Trophoblast cell (in vitro differentiated cells and primary cell): ENCODE measurements at regions not wholly inside any gene's neighbourhood (a gene's known extent, or its start where the extent isn't known, plus 50 kb on each side); places are given as distances from the start of the nearest gene placed in this dataset.

Source experiments
- DNase-seq, 2 donors: peaks; one replicate each; pipeline ENCODE4 v3.0.0-alpha.2; 2016
- H2AFZ ChIP-seq: 2 replicates; pipeline ENCODE4 v1.6.1; 2013; ENCODE audit warnings: low read length, moderate library complexity, mild to moderate bottlenecking; ENCODE audit not compliant: insufficient read depth, poor library complexity
- H2AK5ac ChIP-seq: 2 replicates; pipeline ENCODE4 v1.6.1; 2013; ENCODE audit warnings: mild to moderate bottlenecking, low read length
- H2BK120ac ChIP-seq: 2 replicates; pipeline ENCODE4 v1.6.1; 2013; ENCODE audit warnings: low read length, mild to moderate bottlenecking, moderate library complexity; ENCODE audit not compliant: insufficient read depth, poor library complexity
- H2BK12ac ChIP-seq: 2 replicates; pipeline ENCODE4 v1.6.1; 2013; ENCODE audit warnings: mild to moderate bottlenecking, low read length, moderate library complexity
- H2BK5ac ChIP-seq: 2 replicates; pipeline ENCODE4 v1.6.1; 2013; ENCODE audit warnings: low read length, low read depth, moderate library complexity, mild to moderate bottlenecking; ENCODE audit not compliant: poor library complexity
- H3K14ac ChIP-seq: 2 replicates; pipeline ENCODE4 v1.6.1; 2013; ENCODE audit warnings: mild to moderate bottlenecking, low read length
- H3K18ac ChIP-seq: 2 replicates; pipeline ENCODE4 v1.6.1; 2013; ENCODE audit warnings: mild to moderate bottlenecking, low read length
- H3K23ac ChIP-seq: 2 replicates; pipeline ENCODE4 v1.6.1; 2013; ENCODE audit warnings: low read length
- H3K27ac ChIP-seq: 2 replicates; pipeline ENCODE4 v1.5.1; 2013; ENCODE audit warnings: low read depth, mild to moderate bottlenecking, inconsistent platforms, low read length, moderate library complexity
- H3K27me3 ChIP-seq: 2 replicates; pipeline ENCODE4 v1.6.1; 2013; ENCODE audit warnings: inconsistent platforms, mild to moderate bottlenecking, low read length, moderate library complexity; ENCODE audit not compliant: insufficient read depth
- H3K36me3 ChIP-seq, 2 experiments: 1 replicate in 1 of 2; 2 replicates in 1 of 2; pipeline ENCODE4 v1.6.1; 2013; ENCODE audit warnings: low read length in 2 of 2, mild to moderate bottlenecking in 2 of 2, moderate library complexity in 1 of 2; ENCODE audit not compliant: insufficient read depth in 2 of 2, control insufficient read depth in 1 of 2
- H3K4ac ChIP-seq: 2 replicates; pipeline ENCODE4 v1.6.1; 2013; ENCODE audit warnings: low read depth, mild to moderate bottlenecking, low read length, moderate library complexity
- H3K4me1 ChIP-seq, 2 experiments: 1 replicate in 1 of 2; 2 replicates in 1 of 2; pipeline ENCODE4 v1.6.1; 2013; ENCODE audit warnings: low read length in 2 of 2, mild to moderate bottlenecking in 2 of 2, moderate library complexity in 1 of 2; ENCODE audit not compliant: insufficient read depth in 2 of 2, control insufficient read depth in 1 of 2
- H3K4me2 ChIP-seq: 2 replicates; pipeline ENCODE4 v1.6.1; 2013; ENCODE audit warnings: inconsistent platforms, mild to moderate bottlenecking, low read length, moderate library complexity
- H3K4me3 ChIP-seq: 2 replicates; pipeline ENCODE4 v1.5.1; 2013; ENCODE audit warnings: mild to moderate bottlenecking, low read depth, low read length, inconsistent platforms
- H3K79me1 ChIP-seq: one replicate; pipeline ENCODE4 v1.6.1; 2013; ENCODE audit warnings: low read length
- H3K79me2 ChIP-seq: 2 replicates; pipeline ENCODE4 v1.6.1; 2013; ENCODE audit warnings: low read length, mild to moderate bottlenecking; ENCODE audit not compliant: control insufficient read depth, insufficient read depth, poor library complexity
- H3K9ac ChIP-seq: 2 replicates; pipeline ENCODE4 v1.6.1; 2013; ENCODE audit warnings: mild to moderate bottlenecking, low read length
- H3K9me3 ChIP-seq: 2 replicates; pipeline ENCODE4 v1.6.1; 2013; ENCODE audit warnings: low read depth, mild to moderate bottlenecking, control low read depth, inconsistent platforms, low read length; ENCODE audit not compliant: insufficient read depth
- H4K12ac ChIP-seq: 2 replicates; pipeline ENCODE4 v1.6.1; 2013; ENCODE audit warnings: low read depth, mild to moderate bottlenecking, low read length, moderate library complexity
- H4K8ac ChIP-seq: 2 replicates; pipeline ENCODE4 v1.6.1; 2013; ENCODE audit warnings: low read depth, mild to moderate bottlenecking, low read length, moderate library complexity
- H4K91ac ChIP-seq: one replicate; pipeline ENCODE4 v1.6.1; 2013; ENCODE audit warnings: low read depth, mild to moderate bottlenecking, low read length, moderate library complexity
- WGBS: extraction: QIAGEN DNeasy Blood & Tissue Kit; methylation state at CpG from one replicate; pipeline ENCODE4 v1.1.7; 2013; ENCODE audit warnings: missing lambda C conversion rate; ENCODE audit not compliant: insufficient read length, insufficient coverage; ENCODE audit errors: extremely low coverage; 5-methylcytosine and 5-hydroxymethylcytosine counted together

DNA sequence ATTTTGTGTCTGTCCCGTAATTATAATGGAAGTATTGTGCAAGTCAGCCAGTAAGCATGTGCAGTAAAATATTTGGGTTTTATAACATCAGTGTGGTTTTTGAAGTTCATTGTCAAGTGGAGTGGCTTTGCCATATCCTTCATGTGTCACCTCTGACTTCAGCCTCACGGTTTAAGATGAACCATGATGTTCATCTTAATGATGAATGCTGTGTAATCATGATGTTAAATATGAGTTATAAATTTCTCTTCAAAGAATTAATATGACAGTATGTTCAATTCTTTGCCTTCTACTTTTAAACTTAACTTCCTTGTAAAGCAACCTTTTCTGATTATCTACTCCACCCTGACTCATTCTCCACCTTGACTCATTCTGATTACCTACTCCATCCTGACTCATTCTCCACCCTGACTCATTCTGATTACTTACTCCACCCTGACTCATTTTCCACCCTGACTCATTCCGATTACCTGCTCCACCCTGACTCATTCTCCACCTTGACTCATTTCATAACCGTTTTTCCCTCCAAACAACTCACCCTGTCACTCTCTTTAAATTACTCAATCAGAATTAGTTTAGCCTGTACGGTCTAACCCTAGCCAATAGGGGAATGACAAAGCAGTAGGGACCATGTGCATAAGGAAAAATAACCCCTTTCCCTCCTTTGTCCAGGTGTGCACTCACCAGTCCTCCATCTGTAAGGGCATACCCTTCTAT, 50.3 kb upstream of the ANKRD10 start:
- no peak overlapping the region for H3K4ac ChIP-seq
- no peak overlapping the region for H2AK5ac ChIP-seq
- peaks cover 0 to 4% of the 10 kb centered on the region in 2 experiments for H3K36me3 ChIP-seq
- no peak overlapping the region for H4K12ac ChIP-seq
- H3K79me1 ChIP-seq, result peaks cover 13% of the 10 kb centered on the region
- no peaks in the 10 kb centered on the region for H3K27me3 ChIP-seq
- DNase-seq, result peak; percentile 65 to 93
- H2BK120ac ChIP-seq, result no peak overlapping the region
- H2AFZ ChIP-seq, result no peak overlapping the region
- H3K4me2 ChIP-seq, result no peak overlapping the region
- H3K79me2 ChIP-seq, result no peaks in the 10 kb centered on the region
- no peak overlapping the region for H3K23ac ChIP-seq
- H3K4me3 ChIP-seq, result no peak overlapping the region
- H3K9ac ChIP-seq, result no peak overlapping the region
- no peak overlapping the region for H4K8ac ChIP-seq
- no peak overlapping the region for H2BK12ac ChIP-seq
- WGBS, result 100% methylated on average over 1 of the region's 5 CpGs
- peaks cover 3 to 8% of the 10 kb centered on the region in 2 experiments for H3K4me1 ChIP-seq
- no peak overlapping the region for H2BK5ac ChIP-seq
- H4K91ac ChIP-seq, result no peak overlapping the region
- no peak overlapping the region for H3K27ac ChIP-seq
- peaks cover 10% of the 10 kb centered on the region for H3K9me3 ChIP-seq
- no peak overlapping the region for H3K14ac ChIP-seq
- no peak overlapping the region for H3K18ac ChIP-seq
